ENCODE measurements at regions not wholly inside any gene's neighbourhood (a gene's known extent, or its start where the extent isn't known, plus 50 kb on each side); places are given as distances from the start of the nearest gene placed in this dataset.

DNA sequence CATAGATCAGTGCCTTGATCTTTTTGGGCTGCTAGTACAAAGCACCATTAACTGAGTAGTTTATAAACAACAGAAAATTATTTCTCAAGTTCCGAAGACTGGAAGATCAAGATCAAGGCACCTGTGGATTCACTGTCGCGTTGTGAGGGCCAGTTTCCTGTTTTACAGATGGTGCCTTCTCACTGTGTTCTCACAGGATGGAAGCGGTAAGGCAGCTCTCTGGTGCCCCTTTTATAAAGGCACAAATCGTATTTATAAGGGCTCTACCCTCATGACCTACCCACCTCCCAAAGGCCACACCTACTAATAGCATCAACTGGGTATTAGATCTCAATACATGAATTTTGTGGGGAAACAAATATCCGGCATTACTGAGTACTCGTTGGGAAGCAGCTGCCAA lies 729.5 kb upstream of the SLC39A10 start:
- Histone ChIP-seq H3K27ac (ENCODE audit: low read depth, low read length) (no peak overlapping the region), H3K36me3 (ENCODE audit: insufficient read depth, low read length) (no peaks in the 10 kb centered on the region), H3K27me3 (ENCODE audit: insufficient read depth, low read length) (no peaks in the 10 kb centered on the region), H3K9ac (ENCODE audit: low read depth, low read length) (no peak overlapping the region), H3K4me3 (ENCODE audit: low read length) (no peak overlapping the region), H3K4me1 (ENCODE audit: insufficient read depth, low read length) (no peaks in the 10 kb centered on the region), H3K9me3 (ENCODE audit: insufficient read depth, low read depth, low read length) (no peaks in the 10 kb centered on the region)
- WGBS, result 88% methylated on average over 7 of the region's 7 CpGs

GRCh38 chr2:194926873-194927272 lies 730.2 kb upstream of the SLC39A10 start:
- H3K4me1 ChIP-seq (ENCODE audit: insufficient read depth, low read length), result no peaks in the 10 kb centered on the region
- H3K27me3 ChIP-seq (ENCODE audit: insufficient read depth, low read length), result no peaks in the 10 kb centered on the region
- no peak overlapping the region for H3K4me3 ChIP-seq (ENCODE audit: low read length)
- H3K27ac ChIP-seq (ENCODE audit: low read depth, low read length), result no peak overlapping the region
- 88% methylated on average over 1 of the region's 1 CpG for WGBS
- no peaks in the 10 kb centered on the region for H3K36me3 ChIP-seq (ENCODE audit: insufficient read depth, low read length)
- H3K9me3 ChIP-seq (ENCODE audit: insufficient read depth, low read depth, low read length), result no peaks in the 10 kb centered on the region
- H3K9ac ChIP-seq (ENCODE audit: low read depth, low read length), result no peak overlapping the region

GRCh38 chr2:194925742-194926141 lies 731.3 kb upstream of the SLC39A10 start:
- 96% methylated on average over 4 of the region's 4 CpGs for WGBS
- no peaks in the 10 kb centered on the region for H3K9me3 ChIP-seq (ENCODE audit: insufficient read depth, low read depth, low read length)
- no peaks in the 10 kb centered on the region for H3K36me3 ChIP-seq (ENCODE audit: insufficient read depth, low read length)
- H3K27me3 ChIP-seq (ENCODE audit: insufficient read depth, low read length), result no peaks in the 10 kb centered on the region
- no peaks in the 10 kb centered on the region for H3K4me1 ChIP-seq (ENCODE audit: insufficient read depth, low read length)
- H3K9ac ChIP-seq (ENCODE audit: low read depth, low read length), result no peak overlapping the region
- H3K4me3 ChIP-seq (ENCODE audit: low read length), result no peak overlapping the region
- H3K27ac ChIP-seq (ENCODE audit: low read depth, low read length), result no peak overlapping the region

DNA sequence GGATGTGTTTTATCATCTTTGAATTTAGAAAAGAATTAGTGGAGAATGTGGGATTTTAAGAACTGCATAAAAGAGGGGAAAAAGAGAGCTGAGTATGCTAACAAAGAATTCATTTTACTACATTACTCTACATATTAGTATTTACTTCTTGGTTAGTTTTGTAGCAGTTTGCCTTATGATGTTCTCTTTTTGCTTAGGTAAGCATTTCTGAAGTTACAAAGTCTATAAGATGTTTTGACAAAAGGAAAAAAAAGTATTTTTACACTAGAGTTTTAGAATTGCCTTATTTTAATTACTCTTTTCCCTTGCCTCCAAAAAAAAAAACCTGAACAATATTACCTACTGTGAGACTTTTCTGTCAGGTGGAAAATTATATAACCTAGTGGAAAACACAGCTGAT lies 739.5 kb upstream of the SLC39A10 start:
- Histone ChIP-seq H3K36me3 (ENCODE audit: insufficient read depth, low read length) (no peaks in the 10 kb centered on the region), H3K9ac (ENCODE audit: low read depth, low read length) (no peak overlapping the region), H3K9me3 (ENCODE audit: insufficient read depth, low read depth, low read length) (no peaks in the 10 kb centered on the region), H3K4me3 (ENCODE audit: low read length) (no peak overlapping the region), H3K4me1 (ENCODE audit: insufficient read depth, low read length) (no peaks in the 10 kb centered on the region), H3K27me3 (ENCODE audit: insufficient read depth, low read length) (no peaks in the 10 kb centered on the region), H3K27ac (ENCODE audit: low read depth, low read length) (no peak overlapping the region)

- no CpG with 5 or more reads among the region's 1 CpG for WGBS
- no peak overlapping the region for H3K27ac ChIP-seq (ENCODE audit: low read depth, low read length)
These were observed 741.5 kb upstream of the SLC39A10 start for GRCh38 chr2:194915485-194915884.

DNA sequence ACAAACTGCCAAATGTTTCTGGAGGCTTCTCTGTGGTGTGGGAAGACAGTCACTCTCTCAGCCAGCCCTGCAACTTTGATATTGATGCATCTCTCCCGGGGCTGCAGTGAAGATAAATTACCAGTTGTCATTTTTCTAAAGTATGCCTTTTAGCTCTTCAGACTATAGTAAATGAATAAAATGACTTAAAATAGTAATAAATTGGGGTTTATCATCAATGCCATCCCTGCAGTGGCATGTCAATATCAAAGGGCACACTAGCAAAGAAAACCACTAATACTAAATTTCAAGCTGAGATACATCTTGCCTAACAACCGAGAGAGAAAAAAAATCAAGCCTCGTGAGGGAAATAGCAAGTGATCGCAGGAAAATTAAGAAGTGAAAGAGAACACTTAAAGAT lies 749.5 kb upstream of the SLC39A10 start:
- no peak overlapping the region for H3K27ac ChIP-seq (ENCODE audit: low read depth, low read length)
- no peak overlapping the region for H3K9ac ChIP-seq (ENCODE audit: low read depth, low read length)
- no peak overlapping the region for H3K4me3 ChIP-seq (ENCODE audit: low read length)
- no peaks in the 10 kb centered on the region for H3K36me3 ChIP-seq (ENCODE audit: insufficient read depth, low read length)
- no peaks in the 10 kb centered on the region for H3K4me1 ChIP-seq (ENCODE audit: insufficient read depth, low read length)
- H3K9me3 ChIP-seq (ENCODE audit: insufficient read depth, low read depth, low read length), result no peaks in the 10 kb centered on the region
- 89% methylated on average over 4 of the region's 4 CpGs for WGBS
- H3K27me3 ChIP-seq (ENCODE audit: insufficient read depth, low read length), result no peaks in the 10 kb centered on the region

More at GRCh38 chr2:194915485-194915884, 741.5 kb upstream of the SLC39A10 start:
- Histone ChIP-seq H3K4me1 (ENCODE audit: insufficient read depth, low read length) (no peaks in the 10 kb centered on the region), H3K9ac (ENCODE audit: low read depth, low read length) (no peak overlapping the region), H3K9me3 (ENCODE audit: insufficient read depth, low read depth, low read length) (no peaks in the 10 kb centered on the region), H3K36me3 (ENCODE audit: insufficient read depth, low read length) (no peaks in the 10 kb centered on the region), H3K4me3 (ENCODE audit: low read length) (no peak overlapping the region), H3K27me3 (ENCODE audit: insufficient read depth, low read length) (no peaks in the 10 kb centered on the region)

- Histone ChIP-seq H3K4me3 (ENCODE audit: low read length) (no peak overlapping the region), H3K9me3 (ENCODE audit: insufficient read depth, low read depth, low read length) (no peaks in the 10 kb centered on the region), H3K27ac (ENCODE audit: low read depth, low read length) (no peak overlapping the region), H3K36me3 (ENCODE audit: insufficient read depth, low read length) (no peaks in the 10 kb centered on the region), H3K27me3 (ENCODE audit: insufficient read depth, low read length) (no peaks in the 10 kb centered on the region), H3K9ac (ENCODE audit: low read depth, low read length) (no peak overlapping the region), H3K4me1 (ENCODE audit: insufficient read depth, low read length) (no peaks in the 10 kb centered on the region)
- 93% methylated on average over 1 of the region's 2 CpGs for WGBS
These were observed 760.2 kb upstream of the SLC39A10 start for GRCh38 chr2:194896871-194897270.

DNA sequence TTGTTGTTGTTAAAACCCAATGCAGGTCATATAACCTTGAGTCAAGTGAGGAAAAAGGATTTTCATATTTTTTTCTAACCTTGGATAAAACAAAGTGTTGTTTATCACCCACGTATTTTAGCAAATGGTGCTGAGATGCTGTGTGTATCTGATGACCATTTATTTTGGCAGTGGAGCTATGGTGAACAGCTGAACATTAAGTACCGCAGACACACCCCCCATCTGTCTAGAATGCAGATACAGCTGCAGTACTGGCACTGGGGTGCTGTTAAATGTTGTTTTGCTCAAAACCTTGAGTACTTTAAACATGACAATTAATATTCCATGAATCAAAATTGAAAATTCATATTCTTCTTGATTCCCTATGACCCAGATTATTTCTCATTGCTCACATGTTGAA lies 773.3 kb upstream of the SLC39A10 start:
- Histone ChIP-seq H3K9ac (ENCODE audit: low read depth, low read length) (no peak overlapping the region), H3K27ac (ENCODE audit: low read depth, low read length) (no peak overlapping the region), H3K27me3 (ENCODE audit: insufficient read depth, low read length) (no peaks in the 10 kb centered on the region), H3K36me3 (ENCODE audit: insufficient read depth, low read length) (no peaks in the 10 kb centered on the region), H3K4me1 (ENCODE audit: insufficient read depth, low read length) (no peaks in the 10 kb centered on the region), H3K9me3 (ENCODE audit: insufficient read depth, low read depth, low read length) (no peaks in the 10 kb centered on the region), H3K4me3 (ENCODE audit: low read length) (no peak overlapping the region)
- 94% methylated on average over 2 of the region's 2 CpGs for WGBS

- WGBS, result 100% methylated on average over 1 of the region's 1 CpG
- Histone ChIP-seq H3K9ac (ENCODE audit: low read depth, low read length) (no peak overlapping the region), H3K4me1 (ENCODE audit: insufficient read depth, low read length) (no peaks in the 10 kb centered on the region), H3K27ac (ENCODE audit: low read depth, low read length) (no peak overlapping the region), H3K9me3 (ENCODE audit: insufficient read depth, low read depth, low read length) (no peaks in the 10 kb centered on the region), H3K4me3 (ENCODE audit: low read length) (no peak overlapping the region), H3K27me3 (ENCODE audit: insufficient read depth, low read length) (no peaks in the 10 kb centered on the region), H3K36me3 (ENCODE audit: insufficient read depth, low read length) (no peaks in the 10 kb centered on the region)
These were observed 786.0 kb upstream of the SLC39A10 start for GRCh38 chr2:194870974-194871535.

- H3K36me3 ChIP-seq (ENCODE audit: insufficient read depth, low read length), result no peaks in the 10 kb centered on the region
- H3K27me3 ChIP-seq (ENCODE audit: insufficient read depth, low read length), result no peaks in the 10 kb centered on the region
- H3K4me3 ChIP-seq (ENCODE audit: low read length), result no peak overlapping the region
- no peak overlapping the region for H3K9ac ChIP-seq (ENCODE audit: low read depth, low read length)
- WGBS, result no CpG with 5 or more reads among the region's 1 CpG
- no peaks in the 10 kb centered on the region for H3K9me3 ChIP-seq (ENCODE audit: insufficient read depth, low read depth, low read length)
- H3K4me1 ChIP-seq (ENCODE audit: insufficient read depth, low read length), result no peaks in the 10 kb centered on the region
- H3K27ac ChIP-seq (ENCODE audit: low read depth, low read length), result no peak overlapping the region
These were observed 789.7 kb upstream of the SLC39A10 start for GRCh38 chr2:194867328-194867727.

DNA sequence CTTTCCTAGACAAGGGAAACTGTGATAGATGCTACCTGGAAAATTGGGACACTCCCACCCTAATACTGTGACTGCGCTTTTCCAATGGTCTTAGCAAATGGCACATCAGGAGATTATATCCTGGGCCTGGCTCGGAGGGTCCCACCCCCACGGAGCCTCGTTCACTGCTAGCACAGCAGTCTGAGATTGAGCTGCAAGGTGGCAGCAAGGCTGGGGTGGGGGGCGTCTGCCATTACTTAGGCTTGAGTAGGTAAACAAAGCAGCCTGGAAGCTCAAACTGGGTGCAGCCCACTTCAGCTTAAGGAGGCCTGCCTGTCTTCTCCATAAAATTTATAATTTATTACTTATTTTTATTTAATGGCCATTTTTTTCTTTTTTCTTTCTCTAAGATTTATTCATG lies 802.1 kb upstream of the SLC39A10 start:
- no peaks in the 10 kb centered on the region for H3K4me1 ChIP-seq (ENCODE audit: insufficient read depth, low read length)
- no peak overlapping the region for H3K27ac ChIP-seq (ENCODE audit: low read depth, low read length)
- H3K4me3 ChIP-seq (ENCODE audit: low read length), result no peak overlapping the region
- no peaks in the 10 kb centered on the region for H3K9me3 ChIP-seq (ENCODE audit: insufficient read depth, low read depth, low read length)
- H3K27me3 ChIP-seq (ENCODE audit: insufficient read depth, low read length), result no peaks in the 10 kb centered on the region
- H3K9ac ChIP-seq (ENCODE audit: low read depth, low read length), result no peak overlapping the region
- H3K36me3 ChIP-seq (ENCODE audit: insufficient read depth, low read length), result no peaks in the 10 kb centered on the region
- 92% methylated on average over 5 of the region's 5 CpGs for WGBS

DNA sequence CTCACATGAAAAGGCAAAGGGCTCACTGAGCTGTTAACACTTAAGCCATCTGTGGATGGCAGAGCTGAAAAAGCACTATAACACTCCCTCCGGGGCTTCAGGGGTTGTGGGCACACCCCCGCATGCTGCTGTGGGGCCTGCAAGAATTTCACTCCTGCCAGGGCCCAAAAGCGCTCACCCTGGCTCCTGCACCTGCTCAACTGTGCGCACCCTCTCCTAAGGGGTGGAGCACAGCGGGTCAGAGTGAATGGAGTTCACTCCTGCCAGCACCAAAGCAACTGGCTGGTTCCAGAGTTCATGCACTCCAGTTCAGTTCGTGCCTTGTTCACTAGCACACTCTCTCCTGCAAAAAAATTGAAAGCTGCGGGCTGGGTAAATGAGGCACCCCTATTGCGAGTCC lies 814.2 kb upstream of the SLC39A10 start:
- Histone ChIP-seq H3K9ac (ENCODE audit: low read depth, low read length) (0 out of 2 replicates have a peak overlapping the region, but pooled peaks have one; percentile 9), H3K4me3 (ENCODE audit: low read length) (no peak overlapping the region), H3K27ac (ENCODE audit: low read depth, low read length) (no peak overlapping the region), H3K27me3 (ENCODE audit: insufficient read depth, low read length) (no peaks in the 10 kb centered on the region), H3K4me1 (ENCODE audit: insufficient read depth, low read length) (no peaks in the 10 kb centered on the region), H3K36me3 (ENCODE audit: insufficient read depth, low read length) (no peaks in the 10 kb centered on the region), H3K9me3 (ENCODE audit: insufficient read depth, low read depth, low read length) (no peaks in the 10 kb centered on the region)
- WGBS, result 93% methylated on average over 8 of the region's 8 CpGs
